GM12878 (cell line): ENCODE measurements at regions not wholly inside any gene's neighbourhood (a gene's known extent, or its start where the extent isn't known, plus 50 kb on each side); places are given as distances from the start of the nearest gene placed in this dataset.

ENCODE experiments used
- ATF7 ChIP-seq: fragments of 450-650 bp; IDR thresholded peaks from 2 replicates; pipeline ENCODE4 v1.6.1; 2016; ENCODE audit warnings: low read depth, mild to moderate bottlenecking
- CTCF ChIP-seq, 3 experiments: IDR thresholded peaks in 2 of 3; conservative IDR thresholded peaks in 1 of 3; 2 replicates each; pipeline ENCODE4 v1.5.1; 2011; ENCODE audit warnings: low read depth in 3 of 3, low read length in 3 of 3, mild to moderate bottlenecking in 3 of 3, control low read depth in 2 of 3, moderate library complexity in 2 of 3, inconsistent platforms in 1 of 3, mixed read lengths in 1 of 3; ENCODE audit not compliant: control insufficient read depth in 2 of 3, insufficient read depth in 1 of 3; ENCODE audit errors: extremely low read depth in 1 of 3
- HDAC2 ChIP-seq: fragments of 200-600 bp; sonication (generic); IDR thresholded peaks from 2 replicates; pipeline ENCODE4 v1.6.1; 2017
- MLLT1 ChIP-seq: fragments of 450-650 bp; IDR thresholded peaks from 2 replicates; pipeline ENCODE4 v1.6.1; 2016; ENCODE audit warnings: mild to moderate bottlenecking
- NFYA ChIP-seq: IDR thresholded peaks from 2 replicates; pipeline ENCODE4 v1.6.1; 2011; ENCODE audit warnings: low read depth, mild to moderate bottlenecking, low read length, improper control_type of control experiment, borderline replicate concordance
- SMC3 ChIP-seq: IDR thresholded peaks from 2 replicates; pipeline ENCODE4 v1.6.1; 2011; ENCODE audit warnings: low read length, improper control_type of control experiment, borderline replicate concordance
- ZNF207 ChIP-seq: fragments of 450-650 bp; IDR thresholded peaks from 2 replicates; pipeline ENCODE4 v1.6.1; 2014; ENCODE audit warnings: antibody characterized with exemption, mild to moderate bottlenecking, borderline replicate concordance
- TF ChIP-seq, protein P1 (sequence below): IDR thresholded peaks from 2 replicates; pipeline ENCODE4 v1.6.1; 2012; ENCODE audit warnings: mild to moderate bottlenecking, low read depth, low read length

GRCh38 chr2:184057910-184058309 lies 540.4 kb upstream of the ZNF804A start:
- TF ChIP-seq NFYA, result no peak
- TF ChIP-seq CTCF (IDR thresholded peaks at IDR 0.05 in 2 of 3, conservative IDR thresholded peaks at IDR 0.05 in 1 of 3; ENCODE audit: control insufficient read depth in 2 of 3, extremely low read depth in 1 of 3, insufficient read depth in 1 of 3, low read depth in 3 of 3, low read length in 3 of 3), result no peak
- no peak for TF ChIP-seq MLLT1
- no peak for TF ChIP-seq ZNF207
- no peak for TF ChIP-seq SMC3
- no peak for TF ChIP-seq ATF7
- no peak for TF ChIP-seq HDAC2
- TF ChIP-seq, protein P1, sequence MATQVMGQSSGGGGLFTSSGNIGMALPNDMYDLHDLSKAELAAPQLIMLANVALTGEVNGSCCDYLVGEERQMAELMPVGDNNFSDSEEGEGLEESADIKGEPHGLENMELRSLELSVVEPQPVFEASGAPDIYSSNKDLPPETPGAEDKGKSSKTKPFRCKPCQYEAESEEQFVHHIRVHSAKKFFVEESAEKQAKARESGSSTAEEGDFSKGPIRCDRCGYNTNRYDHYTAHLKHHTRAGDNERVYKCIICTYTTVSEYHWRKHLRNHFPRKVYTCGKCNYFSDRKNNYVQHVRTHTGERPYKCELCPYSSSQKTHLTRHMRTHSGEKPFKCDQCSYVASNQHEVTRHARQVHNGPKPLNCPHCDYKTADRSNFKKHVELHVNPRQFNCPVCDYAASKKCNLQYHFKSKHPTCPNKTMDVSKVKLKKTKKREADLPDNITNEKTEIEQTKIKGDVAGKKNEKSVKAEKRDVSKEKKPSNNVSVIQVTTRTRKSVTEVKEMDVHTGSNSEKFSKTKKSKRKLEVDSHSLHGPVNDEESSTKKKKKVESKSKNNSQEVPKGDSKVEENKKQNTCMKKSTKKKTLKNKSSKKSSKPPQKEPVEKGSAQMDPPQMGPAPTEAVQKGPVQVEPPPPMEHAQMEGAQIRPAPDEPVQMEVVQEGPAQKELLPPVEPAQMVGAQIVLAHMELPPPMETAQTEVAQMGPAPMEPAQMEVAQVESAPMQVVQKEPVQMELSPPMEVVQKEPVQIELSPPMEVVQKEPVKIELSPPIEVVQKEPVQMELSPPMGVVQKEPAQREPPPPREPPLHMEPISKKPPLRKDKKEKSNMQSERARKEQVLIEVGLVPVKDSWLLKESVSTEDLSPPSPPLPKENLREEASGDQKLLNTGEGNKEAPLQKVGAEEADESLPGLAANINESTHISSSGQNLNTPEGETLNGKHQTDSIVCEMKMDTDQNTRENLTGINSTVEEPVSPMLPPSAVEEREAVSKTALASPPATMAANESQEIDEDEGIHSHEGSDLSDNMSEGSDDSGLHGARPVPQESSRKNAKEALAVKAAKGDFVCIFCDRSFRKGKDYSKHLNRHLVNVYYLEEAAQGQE, result no peak
